Stimulated activated CD4-positive, alpha-beta T cell treated with anti-CD3 and anti-CD28 coated beads, TNF-alpha, amount 100 ng/mL, for 1 hour (primary cell): ENCODE measurements at regions not wholly inside any gene's neighbourhood (a gene's known extent, or its start where the extent isn't known, plus 50 kb on each side); places are given as distances from the start of the nearest gene placed in this dataset.
"Not testable (repeated sequence)": the region's sequence is repeated elsewhere in the genome, so short reads cannot be mapped to it uniquely, and the experiment has no call there.

Experiments used
- DNase-seq, 3 donors: peaks; one replicate each; pipeline ENCODE4 v3.0.0-alpha.2; 2020; ENCODE audit warnings: low read depth in 3 of 3, low spot score in 1 of 3

DNA sequence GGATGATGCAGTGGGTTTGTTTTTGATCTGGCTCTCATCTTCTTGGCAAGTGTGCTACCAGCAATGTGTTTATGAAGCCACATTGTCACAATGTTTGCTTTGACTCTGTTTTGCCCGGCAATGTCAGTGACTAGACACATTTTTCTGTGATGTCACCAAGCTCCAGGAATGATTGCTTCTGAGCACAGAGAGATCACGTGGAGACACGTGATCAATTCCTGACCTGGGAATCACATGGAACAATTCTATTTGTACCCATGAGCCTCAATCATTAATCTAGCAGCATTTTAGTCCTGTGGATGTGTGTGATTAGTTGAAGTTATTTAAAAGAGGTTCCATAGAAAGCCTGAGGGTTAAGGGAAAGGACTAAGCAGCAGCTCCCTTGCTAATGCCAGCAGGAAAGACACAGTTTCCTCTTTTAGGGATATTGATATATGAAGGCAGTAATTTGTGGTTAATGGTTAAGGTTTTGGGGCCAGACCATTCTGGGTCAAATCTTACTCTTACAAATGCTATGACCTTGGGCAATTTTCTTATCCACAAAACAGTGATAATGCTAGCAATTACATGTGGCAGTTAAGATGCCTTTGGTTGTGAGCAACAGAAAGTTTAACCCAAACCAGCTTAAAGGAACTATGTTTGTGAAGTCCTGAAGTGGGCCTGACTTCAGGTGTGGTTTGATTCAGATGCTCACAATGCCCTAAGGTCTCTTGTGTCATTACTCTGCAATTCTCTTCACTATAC lies 59.0 kb downstream of the FASLG start:
- no peak for DNase-seq

DNA sequence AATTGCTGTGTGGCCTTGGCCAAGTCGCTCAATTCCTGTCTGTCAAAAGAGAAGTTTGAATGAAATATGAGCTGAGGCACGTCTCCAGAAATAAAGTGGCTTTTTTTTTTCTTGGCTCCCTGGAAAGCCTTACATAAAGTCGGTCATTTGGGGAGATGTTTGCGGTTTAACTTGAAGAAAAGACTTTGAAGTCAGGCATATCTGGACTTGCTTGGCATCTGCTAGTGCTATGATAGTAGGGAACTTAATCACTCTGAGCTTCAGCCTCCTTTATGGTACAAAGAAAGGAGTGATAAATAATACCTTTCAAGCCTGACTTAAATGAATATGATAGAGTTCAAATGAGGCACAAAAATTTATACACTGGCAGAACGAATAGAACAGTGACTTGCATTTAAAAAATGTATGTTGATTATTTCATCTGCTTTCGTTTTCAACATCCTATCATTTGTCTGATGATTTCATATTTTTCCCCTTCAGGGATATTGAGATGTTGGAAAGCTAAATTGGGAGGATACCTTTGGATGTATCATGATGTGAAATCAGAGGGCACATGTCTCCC lies 60.2 kb downstream of the FASLG start:
- no peak for DNase-seq

DNA sequence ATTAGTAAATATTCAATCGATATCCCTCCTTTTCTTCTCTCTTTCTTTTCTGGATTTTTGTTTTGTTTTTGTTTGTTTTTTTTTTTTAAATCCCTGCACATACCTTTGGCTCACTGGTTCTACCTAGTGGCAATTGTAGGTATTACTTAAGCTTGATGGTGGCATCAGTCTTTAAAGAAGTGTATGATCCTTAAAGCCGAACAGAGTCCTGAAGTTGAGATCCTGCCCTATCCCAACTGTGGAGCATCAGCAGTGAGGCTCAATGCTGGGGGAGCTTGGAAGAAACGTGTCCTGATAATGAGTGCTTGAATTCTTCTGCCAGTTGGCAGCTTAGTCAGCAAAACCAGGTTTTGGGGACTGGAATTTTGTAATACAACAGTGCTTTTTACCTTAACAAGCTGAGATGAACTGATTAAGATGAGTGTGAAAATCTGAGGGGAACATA lies 60.8 kb downstream of the FASLG start:
- DNase-seq = no peak

DNA sequence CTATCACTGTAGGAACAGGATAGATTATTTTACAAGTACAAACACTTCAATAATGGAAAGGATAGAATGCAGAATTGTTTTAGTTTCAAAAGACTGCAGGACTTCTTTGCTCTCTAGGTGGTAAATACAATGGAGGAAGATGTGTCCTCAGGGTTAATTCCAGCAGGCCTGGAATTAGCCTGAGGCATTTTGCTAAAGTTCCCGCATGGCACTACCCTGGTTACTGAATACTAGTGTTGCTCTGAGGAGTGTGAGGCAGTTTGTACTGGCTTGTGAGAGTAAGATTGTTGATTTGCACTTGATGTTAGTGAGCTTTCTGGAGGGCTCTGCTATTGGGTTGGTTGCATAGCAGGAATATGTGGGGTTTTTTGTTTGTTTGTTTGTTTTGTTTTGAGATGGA lies 61.4 kb downstream of the FASLG start:
- DNase-seq = no peak

DNA sequence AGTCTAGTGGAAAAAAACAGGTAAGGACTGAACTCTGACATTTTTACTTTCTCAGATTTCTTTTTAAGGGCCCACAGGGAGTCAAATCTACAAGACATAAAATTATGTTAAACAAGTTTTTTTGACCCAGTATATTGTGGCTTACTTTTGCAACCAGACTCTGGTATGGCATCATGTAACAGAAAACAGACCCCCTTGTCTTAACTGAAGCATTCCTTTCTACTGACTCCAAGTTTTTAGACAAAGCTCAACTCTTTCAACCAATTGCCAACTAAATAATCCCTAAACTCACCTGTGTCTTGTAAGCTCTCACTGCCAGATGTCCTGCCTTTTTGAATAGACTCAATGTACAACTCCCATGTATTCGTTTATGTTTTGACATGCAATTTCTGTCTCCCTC lies 64.3 kb downstream of the FASLG start:
- no peak for DNase-seq

DNA sequence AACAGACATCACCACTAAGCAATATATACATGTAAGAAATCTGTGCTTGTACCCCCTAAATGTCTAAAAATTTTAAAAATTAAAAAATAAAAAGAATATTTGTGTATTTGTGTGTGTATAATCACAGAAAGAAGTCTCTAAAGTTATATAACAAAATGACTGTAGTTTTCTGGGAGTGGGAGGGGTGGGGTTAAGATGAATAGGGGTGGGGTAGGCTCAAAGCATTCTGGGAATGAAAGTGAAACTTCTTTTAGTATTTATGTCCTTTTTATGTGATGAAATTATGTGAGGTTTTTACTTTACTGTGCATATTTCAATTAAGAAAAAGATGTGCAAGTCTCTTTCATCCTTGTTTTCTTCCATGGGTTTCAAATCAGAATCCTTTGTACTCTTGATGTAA lies 65.3 kb downstream of the FASLG start:
- DNase-seq = no peak

DNA sequence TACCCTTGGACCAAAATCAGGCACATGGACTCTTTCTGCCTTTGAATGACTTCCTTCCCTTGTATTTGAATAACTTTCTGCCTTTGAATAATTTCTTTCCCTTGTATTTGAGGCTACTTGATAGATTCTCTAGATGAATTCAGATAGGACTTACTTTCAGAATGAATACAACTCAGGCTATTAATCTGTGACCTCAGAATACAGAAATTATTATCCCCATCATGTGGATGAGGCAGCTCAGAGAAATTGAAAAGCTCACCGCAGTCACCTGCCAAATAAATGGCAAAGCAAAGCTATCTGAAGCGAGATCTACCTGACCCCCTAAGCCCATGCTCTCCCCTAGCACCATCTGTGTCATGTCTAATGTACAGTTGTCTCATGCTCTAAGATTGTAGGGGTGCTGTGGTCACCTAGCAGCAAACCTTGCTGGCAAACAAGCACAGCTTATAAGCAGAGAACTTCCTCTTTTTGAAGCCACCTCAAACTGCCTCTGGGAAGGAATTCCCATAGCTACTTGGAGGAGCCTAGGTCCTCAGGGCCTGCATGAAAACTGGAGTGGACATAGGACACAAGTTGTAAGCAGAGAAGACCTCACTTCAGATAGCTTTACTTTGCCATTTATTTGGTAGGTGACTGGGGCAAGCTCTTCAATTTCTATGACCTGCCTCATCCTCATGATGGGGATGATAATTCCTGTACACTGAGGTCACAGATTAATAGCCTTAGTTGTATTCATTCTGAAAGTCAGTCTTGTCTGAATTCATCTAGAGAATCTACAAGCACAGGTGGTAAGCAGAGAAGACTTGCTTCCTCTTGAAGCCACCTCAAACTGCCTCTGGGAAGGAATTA lies 66.1 kb downstream of the FASLG start:
- DNase-seq = no peak

DNA sequence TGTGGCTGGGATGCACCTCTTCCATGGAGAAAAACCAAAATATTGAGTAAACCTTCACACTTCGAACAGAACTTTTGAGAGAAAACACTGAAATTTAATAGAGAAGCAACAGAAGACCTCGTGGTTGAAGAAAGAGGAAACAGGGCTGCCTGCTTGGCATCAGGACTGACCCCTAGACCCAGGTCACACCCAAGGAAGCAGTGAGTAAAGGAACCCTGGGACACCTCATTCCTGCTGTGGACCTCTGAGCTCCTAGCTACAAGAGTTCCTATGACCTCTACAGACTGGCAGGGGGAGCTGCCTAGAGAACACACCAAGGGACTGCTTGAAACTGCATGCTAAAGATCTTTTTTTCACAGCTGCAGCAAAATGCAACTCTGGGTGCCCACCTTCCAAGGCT lies 67.8 kb downstream of the FASLG start:
- no peak for DNase-seq

DNA sequence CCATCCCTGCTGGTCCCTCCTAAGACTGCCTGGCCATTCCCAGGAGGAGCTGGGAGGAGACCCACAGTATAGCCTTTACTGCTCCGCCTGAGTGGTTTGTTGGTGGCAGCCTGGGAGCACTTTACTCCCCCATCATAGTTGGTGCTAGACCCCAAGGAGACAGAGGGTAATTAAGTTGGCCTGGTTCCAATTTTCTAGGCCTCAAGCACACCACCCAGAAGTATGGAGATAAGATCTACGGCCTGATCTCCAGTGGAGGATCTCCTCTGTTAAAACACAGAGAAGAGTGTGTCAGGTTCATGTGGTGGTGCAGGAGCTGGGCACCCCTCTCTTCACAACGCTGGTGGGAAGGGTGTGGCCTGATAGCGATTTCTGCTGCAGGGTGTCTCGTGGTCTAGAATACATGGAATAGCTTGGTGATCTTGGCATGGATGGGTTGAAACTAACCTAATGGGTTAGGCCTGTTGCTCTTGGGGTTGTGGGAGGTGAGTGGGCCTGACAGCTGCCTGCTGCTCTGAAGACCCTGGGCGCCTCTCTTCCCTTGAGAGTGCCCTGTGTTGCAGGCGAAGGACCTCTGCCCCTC lies 68.5 kb downstream of the FASLG start:
- no peak for DNase-seq

DNA sequence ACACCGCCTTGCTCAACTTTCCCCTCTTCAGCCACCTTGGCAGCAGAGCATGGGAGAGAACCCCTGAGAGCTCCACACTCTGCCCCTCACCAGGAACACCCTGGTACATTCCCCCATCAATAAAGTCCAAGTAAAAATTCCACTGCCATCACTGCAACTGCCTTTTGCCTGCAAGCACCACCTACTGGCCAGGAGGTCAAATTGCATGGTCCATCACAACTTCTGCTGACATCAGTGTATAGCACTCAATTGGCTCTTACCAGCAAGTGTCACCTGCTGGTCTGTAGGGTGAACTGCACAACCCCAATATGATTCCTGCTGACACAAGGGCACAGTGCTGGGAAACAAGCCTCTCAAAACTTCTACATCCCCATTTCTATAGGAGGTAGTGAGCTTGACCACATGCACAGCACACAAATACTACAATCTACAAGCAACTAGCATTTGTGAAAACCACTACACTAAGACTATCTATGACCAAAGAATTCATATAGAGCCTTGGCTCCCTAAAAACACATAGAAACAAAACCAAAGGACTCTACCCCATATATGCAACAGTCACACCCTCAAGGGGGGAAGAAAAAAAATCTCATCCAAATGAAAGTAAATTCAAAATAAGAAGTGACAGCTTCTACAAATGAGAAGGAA lies 69.2 kb downstream of the FASLG start:
- no peak for DNase-seq

DNA sequence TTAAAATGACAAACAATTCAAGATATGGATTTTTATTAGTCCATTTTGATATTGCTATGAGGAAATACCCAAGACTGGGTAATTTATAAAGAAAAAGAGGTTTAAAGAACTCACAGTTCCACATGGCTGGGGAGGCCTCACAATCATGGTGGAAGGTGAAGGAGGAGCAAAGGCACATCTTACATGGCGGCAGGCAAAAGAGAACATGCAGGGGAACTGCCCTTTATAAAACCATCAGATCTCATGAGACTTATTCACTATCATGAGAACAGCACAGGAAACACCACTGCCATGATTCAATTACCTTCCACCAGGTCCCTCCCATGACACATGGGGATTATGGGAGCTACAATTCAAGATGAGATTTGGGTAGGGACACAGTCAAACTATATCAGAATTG lies 69.8 kb downstream of the FASLG start:
- DNase-seq = not testable (repeated sequence)

DNA sequence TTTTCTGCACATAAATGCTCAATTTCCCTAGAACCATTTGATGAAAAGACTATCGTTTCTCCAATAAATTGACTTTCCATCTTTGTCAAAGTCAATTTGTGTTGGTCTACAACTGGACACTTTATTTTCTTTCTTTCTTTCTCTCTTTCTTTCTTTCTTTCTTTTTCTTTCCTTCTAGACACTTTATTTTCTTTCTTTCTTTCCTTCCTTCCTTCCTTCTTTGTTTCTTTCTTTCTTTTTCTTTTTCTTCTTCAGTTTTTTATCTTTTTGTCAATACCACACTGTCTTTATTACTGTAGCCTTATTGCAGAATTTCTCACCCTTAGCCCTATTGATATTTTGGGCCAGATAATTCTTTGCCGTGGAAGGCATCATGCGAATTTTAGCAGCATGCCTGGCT lies 73.5 kb downstream of the FASLG start:
- no peak for DNase-seq

DNA sequence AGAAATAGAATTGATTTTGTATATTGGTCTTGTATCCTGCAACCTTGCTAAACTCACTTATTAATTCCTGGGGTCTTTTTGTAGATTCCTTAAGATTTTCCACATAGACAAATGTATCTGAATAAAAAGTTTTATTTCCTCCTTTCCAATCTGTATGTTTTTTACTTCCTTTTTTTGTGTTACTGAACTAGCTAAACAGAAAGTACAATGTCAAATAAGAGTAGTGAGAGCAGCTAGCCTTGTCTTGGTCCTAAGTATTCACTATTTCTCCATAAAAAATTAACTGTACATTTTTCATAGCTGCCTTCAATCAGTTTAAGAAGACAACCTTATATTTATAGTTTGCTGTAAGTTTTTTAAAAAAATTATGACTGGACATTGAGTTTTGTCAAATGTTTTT lies 74.9 kb downstream of the FASLG start:
- DNase-seq = no peak

DNA sequence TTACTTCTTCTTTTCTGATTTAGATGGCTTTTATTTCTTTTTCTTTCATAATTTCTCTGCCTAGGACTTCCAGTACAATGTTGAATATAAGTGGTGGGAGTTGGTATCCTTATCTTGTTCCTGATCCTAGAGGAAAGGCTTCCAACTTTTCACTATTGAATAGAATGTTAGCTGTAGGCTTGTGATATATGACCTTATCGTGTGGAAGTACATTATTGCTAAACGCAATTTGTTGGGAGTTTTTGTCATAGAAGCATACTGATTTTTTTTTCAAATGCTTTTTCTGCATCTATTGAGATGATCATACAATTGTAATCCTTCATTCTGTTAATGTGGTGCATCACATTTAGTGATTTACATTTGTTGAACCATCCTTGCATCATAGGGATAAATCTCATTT lies 79.5 kb downstream of the FASLG start:
- DNase-seq = no peak

DNA sequence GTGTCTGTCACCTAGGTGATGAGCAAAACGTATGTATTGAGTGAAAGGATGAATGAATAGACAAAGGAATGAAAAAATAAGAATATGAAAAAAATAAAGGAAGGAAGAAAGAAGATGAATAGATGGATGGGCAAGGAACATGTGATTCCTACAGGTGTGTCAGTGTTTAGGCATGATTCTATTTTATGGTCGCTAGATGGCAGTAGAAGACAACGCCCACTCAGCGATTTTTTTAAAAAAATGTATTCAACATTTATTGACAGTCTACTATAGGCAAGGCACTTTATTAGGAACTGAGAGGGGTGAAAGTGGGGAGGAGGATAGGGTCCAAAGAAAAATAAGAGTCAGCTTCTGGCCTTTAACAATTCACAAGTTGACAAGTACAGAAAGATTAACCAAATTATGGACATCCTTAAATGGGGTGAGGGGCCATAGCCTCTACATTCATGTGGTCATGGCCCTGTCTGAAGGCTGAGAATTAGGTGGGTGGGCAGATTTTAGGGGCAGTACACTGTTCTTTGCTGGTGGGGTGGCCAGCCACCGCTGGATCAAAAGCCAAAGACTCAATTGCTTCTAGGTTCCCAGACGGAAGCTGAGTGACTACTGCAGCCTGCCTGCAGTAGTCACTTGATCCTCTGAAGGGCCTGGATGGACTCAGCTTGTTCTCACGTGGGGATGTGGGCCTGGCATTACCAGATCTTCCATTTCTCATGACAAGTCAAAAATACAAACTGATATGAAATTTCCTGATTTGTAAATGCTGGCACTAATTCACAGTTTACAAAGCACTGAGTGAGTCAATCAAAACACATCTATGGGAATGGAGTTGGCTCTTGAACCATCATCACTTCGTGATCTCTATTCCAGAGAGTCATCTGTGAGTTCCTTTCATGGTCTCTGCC lies 83.9 kb downstream of the FASLG start:
- DNase-seq = no peak

DNA sequence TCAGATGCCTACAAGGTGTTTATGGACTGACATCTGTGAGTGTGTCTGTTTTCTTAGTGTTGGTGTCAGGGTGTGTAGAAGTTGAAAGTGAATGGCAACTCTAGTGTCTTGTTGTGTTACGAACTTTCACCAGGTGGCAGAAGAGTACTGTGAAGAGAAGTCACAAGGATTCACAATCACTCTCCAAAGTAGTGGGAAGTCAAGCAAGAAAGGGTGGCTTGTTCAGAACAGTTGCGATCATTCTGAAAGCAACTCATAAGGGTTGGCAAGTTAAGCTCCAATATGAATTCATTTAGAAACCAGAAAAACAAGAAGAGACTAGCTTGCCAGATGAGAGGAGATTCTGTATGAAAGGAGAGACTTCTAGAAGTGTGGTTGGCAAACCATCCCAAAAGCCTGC lies 86.1 kb downstream of the FASLG start:
- DNase-seq = no peak

DNA sequence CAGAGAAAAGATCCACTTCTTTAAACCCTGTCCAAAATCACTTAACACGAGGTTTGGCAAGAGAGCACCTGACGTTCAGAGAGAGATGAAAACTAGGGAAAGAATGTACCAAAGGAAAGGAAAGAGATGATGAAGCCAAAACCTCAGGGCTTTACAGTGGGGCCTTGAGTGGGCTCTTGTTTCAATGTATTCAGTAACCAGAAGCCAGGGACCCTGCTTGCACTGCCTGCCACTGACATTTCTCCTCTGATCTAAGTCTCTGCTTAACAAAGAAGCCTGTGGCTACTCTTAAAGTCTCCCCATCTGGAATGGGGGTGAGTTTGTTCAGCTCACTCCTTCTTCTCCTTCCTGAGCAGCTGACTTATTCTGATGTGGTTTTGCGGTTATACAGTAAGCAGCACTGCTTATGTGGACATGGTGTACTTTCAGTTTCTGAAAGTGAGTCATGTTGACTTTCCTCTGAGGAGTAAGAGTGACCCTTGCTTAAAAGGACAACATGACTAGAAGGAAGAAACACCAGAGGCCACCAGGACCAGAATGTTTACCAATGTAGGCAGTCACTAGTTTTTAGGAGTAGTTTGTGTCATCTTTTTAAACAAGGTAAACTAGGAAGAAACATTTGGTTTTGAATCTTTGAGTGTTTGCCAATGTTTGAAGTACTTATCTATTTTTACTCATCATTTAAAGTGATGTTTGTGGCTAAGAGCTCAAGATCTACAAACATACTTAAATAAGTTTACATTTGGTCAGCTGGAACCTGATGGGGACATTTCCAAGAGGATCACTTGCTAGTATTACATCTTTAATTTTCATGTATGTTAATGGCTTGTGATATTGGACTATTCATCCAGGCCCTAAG lies 87.4 kb downstream of the FASLG start:
- DNase-seq = peak in 1 of 3 donors; percentile 22

DNA sequence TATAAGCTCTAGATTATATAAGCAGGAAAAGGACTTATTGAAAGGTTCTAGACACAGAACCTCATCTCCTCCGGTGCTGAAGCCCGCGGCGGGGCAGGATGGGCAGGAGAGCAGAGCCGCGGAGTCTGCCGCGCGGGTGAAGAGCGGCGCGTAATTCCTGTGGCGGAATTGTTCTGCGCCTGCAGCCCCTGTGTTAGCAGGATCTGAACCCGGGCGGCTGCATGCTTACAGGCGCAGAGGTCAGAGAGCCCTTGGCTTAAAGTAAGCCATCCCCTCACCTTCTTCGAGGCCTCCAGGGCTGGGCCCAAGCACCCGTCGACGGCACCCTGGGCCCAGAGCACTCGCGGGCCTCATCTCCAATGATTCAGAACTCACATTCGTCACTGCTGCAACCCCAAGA lies 89.3 kb downstream of the FASLG start:
- DNase-seq = no peak

DNA sequence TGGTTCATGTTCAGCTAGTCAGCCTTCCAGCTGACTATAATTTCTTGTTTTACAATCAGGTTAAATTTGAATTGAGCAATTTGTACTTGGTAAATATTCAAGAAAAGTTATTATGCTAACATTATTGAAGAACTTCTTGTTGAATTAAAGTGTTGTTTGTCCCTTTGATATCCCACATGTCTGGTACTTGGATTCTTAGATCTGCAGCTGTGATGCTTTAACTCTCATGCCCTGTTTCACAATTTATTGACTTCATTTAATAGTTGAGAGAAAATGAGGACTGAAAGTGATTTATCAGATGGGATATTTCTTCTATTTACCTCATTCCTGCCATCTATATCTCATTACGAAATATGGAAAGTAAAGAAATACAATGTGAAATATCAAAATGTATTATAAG lies 92.8 kb downstream of the FASLG start:
- DNase-seq = no peak
